ENCODE measurements at regions not wholly inside any gene's neighbourhood (a gene's known extent, or its start where the extent isn't known, plus 50 kb on each side); places are given as distances from the start of the nearest gene placed in this dataset.
"Not testable (repeated sequence)": the region's sequence is repeated elsewhere in the genome, so short reads cannot be mapped to it uniquely, and the experiment has no call there.

DNA sequence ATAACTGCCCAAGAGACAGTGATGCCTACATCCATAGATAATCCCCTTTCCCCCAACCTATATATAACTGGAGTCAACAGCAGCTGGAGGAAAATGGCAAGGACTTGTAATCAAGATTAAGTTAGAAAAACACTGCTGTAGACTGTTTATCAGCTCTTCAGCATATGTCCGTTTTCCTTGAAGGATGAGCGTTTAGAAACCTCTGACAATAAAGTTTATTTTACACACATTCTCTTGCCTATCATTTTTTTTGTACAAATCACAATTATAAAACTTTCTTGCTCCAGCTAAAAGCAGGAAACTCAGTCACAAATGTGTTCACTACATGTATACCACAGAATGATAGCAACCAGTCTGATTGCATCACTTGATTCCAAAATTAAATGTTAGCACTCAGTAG is 50.8 kb downstream of the PPIAL4G start:
- not testable (repeated sequence) for DNase-seq (ENCODE audit: insufficient read length, low spot score); FAIRE-seq

GRCh38 chr1:148429856-148430255 is 53.2 kb downstream of the PPIAL4G start:
- FAIRE-seq: not testable (repeated sequence)

DNA sequence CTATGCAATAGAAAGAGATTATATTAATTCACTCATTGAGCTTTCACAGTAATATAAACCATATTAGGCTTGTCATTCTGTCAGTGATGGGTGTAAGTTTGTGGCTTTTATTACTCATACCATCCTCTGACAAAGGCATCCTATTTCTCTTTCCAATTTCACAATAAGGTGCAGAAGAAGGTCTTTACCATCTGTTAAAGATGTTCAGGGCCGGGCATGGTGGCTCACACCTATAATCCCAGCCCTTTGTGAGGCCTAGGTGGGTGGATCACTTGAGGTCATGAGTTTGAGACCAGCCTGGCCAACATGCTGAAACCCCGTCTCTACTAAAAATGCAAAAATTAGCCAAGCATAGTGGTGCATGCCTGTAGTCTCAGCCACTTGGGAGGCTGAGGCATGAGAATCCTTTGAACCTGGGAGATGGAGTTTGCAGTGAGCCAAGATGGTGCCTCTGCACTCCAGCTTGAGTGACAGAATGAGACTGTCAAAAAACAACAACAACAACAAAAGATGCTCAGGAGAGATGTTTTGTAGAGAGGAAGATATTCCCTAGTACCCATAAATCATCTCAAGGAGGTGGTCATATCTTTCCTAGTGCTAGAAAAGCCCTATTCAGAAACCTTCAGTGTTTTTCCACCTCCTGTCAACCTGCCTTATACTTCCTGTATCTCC is 56.0 kb downstream of the PPIAL4G start:
- FAIRE-seq; DNase-seq (ENCODE audit: insufficient read length, low spot score): not testable (repeated sequence)

More at GRCh38 chr1:148429856-148430255, 53.2 kb downstream of the PPIAL4G start:
- not testable (repeated sequence) for DNase-seq (ENCODE audit: insufficient read length, low spot score)

DNA sequence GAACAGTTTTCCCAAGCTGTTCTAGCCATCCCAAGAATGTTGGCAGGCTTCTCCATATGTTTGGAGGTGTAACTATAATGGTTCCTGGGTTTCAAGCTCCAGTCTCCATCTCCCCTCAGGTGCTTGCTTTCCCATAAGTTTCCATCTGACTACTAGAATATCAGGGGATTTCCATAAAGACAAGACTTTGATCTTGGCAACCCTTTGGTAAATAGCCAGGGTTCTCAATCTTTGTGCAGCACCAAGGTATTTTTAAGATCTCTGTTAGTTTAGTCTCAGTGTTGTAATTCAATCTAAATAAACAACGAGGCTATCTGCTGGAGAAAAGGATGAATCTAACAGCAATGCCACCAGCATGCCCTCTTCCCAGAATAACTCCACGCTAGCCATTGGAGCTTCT is 56.7 kb downstream of the PPIAL4G start:
- FAIRE-seq; DNase-seq (ENCODE audit: insufficient read length, low spot score): not testable (repeated sequence)

- FAIRE-seq: peak; percentile 83
- peak; percentile 29 for DNase-seq (ENCODE audit: insufficient read length, low spot score)
Measured at GRCh38 chr1:148424143-148425003, 58.7 kb downstream of the PPIAL4G start.

DNA sequence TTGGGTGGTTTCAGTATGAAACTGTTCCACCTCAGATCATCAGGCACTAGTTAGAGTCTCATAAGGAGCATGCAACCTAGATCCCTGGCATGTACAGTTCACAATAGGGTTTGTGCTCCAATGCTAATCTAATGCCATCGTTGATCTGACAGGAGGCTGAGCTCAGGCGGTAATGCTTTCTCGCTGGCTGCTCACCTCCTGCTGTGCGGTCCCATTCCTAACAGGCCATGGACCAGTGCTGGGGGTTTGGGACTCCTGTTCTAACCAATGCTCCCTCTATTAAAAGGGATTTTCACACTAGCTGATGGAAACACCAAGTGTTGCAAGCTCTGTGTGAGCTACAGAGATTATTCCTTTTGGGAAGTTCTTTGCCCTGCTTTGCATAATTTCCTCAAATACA is 60.2 kb downstream of the PPIAL4G start:
- DNase-seq (ENCODE audit: insufficient read length, low spot score); FAIRE-seq: not testable (repeated sequence)

DNA sequence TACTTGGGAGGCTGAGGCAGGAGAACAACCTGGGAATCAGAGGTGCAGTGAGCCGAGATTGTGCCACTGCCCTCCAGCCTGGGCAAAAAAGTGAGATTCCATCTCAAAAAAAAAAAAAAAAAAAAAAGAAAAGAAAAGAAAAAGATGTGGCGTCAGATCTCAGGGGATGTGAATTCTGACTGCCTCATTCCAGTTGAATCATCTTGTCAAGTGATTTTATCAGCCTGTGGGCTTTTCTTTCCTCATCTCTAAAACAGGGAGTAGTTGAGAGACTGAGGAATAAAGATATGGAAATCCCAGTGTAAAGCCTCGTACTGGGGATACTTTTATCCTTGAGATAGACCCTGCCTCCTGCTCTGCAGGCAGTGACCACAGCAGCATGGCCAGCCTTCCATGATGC is 65.9 kb downstream of the PPIAL4G start:
- DNase-seq (ENCODE audit: insufficient read length, low spot score); FAIRE-seq: not testable (repeated sequence)

- not testable (repeated sequence) for DNase-seq (ENCODE audit: insufficient read length, low spot score); FAIRE-seq
Measured at GRCh38 chr1:148413385-148413784, 69.7 kb downstream of the PPIAL4G start.

DNA sequence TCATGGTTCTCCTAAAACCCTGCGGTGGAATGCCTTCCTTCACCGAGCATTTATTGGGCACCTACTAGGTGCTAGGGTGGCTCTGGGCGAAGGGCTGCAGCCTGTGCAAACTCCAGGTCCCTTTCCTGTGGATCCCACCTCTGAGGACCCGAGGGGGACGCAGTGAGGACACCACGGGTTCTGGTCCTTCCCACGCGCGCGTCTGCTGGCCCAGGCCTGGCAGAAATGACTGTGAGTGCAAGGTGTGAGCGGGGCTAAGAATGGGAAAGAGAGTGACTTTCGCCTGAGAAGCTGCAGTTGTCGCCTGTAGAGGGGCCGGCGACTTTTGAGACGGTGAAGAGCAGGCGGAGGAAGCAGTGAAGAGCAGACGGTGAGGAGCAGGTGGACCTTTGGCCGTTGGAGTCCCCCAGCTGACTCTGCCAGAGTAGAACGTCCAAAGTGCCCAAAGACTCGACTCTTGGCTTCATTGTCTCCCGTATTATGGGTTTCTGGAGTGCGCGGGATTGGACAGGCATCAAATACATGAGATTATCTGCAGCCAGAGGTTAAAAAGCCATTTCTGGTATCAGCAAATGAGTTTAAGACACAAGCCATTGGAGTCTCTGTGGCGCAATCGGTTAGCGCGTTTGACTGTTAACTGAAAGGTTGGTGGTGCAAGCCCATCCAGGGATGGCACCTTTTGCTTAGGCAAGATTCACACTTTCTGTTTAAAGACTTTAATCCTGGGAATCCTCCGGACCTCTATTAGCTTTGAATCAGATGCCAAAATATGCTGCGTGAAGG is 78.1 kb downstream of the PPIAL4G start:
- FAIRE-seq: not testable (repeated sequence)

DNA sequence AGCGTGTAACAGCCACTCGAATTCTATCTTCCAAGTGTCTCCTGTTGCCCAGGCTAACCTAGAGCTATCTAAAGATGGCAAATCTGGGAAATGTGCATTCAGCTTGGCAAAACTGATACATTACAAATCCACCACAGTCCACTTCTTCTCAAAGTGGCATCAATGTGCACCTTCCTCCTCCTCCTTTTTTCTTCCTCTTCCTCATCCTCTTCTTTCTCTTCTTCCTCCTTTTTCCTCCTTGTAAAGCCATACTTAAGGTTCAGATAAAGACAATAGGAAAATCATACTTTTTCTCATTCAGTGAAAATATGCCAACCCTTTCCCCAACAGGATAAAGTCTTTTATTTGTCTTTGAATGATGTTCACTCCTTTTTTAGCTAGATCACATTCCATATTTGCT is 79.2 kb downstream of the PPIAL4G start:
- not testable (repeated sequence) for FAIRE-seq; DNase-seq (ENCODE audit: insufficient read length, low spot score)

More for the DNA sequence above, 78.1 kb downstream of the PPIAL4G start:
- not testable (repeated sequence) for DNase-seq (ENCODE audit: insufficient read length, low spot score)

GRCh38 chr1:148403085-148403456 is 80.0 kb downstream of the PPIAL4G start:
- not testable (repeated sequence) for DNase-seq (ENCODE audit: insufficient read length, low spot score); FAIRE-seq

DNA sequence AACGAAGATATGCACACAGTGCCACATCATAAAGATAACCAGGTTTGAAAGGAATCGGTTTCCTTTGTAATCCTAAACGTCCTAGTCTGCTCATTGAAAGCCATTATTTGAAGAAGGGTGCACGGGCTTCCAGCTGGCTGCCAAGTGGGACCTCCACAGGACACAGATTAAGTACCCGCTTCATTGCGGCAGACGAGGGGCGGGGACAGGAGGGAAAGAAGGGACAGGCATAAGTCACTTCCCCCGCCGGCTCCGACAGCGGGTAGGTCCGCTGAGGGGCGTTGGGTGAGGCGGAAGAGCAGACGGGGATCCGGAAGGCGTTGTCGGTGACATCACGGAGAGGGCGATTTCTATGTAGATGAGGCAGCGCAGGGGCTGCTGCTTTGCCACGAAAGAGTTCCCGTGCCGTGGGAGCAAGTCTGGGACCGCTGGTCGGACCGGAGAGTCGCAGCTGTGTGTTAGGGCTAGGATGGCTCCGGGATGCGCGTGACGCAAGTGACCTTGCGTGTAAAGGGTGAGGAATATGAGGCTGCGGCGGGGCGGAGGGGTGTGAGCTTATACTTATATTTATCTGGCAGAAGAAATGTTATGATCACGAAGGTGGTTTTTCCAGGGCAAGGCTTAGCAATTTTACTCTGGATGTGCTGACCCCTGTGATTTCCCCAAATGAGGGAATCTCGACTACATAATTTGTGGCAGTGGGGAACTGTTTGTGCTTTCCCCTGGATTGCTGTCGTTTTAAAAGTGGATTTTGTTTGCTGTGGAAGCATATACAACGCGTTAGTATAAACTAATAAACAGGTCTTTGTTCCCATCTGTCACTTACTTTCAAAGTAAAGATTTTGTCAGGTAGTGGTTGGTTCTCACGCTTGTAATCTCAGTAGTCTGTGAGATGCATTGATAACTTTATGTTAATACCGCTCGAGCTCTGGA is 80.7 kb downstream of the PPIAL4G start:
- not testable (repeated sequence) for FAIRE-seq; DNase-seq (ENCODE audit: insufficient read length, low spot score)
- TF ChIP-seq POLR2A (IDR thresholded peaks at IDR 0.05; ENCODE audit: low read depth, low read length): peak; percentile 54

GRCh38 chr1:148397516-148397915 is 85.6 kb downstream of the PPIAL4G start:
- not testable (repeated sequence) for FAIRE-seq

DNA sequence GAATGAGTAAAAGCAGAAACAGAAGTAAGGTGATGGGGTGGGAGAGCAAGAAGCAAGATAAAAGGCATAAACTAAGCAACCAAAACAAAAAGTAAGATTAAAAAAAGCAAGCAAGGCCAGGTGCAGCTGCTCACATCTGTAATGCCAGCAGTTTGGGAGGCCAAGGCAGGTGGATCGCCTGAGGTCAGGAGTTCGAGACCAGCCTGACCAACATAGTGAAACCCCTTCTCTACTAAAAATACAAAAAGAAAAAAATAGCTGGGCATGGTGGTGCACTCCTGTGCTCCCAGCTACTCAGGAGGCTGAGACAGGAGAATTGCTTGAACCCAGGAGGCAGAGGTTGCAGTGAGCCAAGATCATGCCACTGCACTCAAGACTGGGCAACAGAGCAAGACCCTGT is 90.6 kb downstream of the PPIAL4G start:
- DNase-seq (ENCODE audit: insufficient read length, low spot score); FAIRE-seq: not testable (repeated sequence)

More at GRCh38 chr1:148397516-148397915, 85.6 kb downstream of the PPIAL4G start:
- not testable (repeated sequence) for DNase-seq (ENCODE audit: insufficient read length, low spot score)

DNA sequence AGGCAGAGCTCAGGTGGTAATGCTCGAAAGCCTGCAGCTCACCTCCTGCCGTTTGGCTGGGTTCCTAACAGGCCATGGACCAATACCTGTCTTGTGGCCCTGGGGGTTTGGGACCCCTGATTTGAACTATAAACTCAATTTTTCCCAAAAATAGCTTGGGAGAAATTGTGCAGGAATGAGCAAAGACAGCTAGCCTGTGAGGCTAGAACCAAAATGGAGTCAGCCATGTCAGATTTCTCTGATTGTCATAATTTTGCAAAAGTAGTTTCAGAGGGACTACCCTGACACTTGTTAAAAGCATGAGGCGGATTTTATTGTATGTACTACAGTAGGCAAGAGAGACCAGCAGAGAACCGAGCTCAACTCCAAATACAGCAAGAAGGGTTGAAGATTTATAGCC is 91.8 kb downstream of the PPIAL4G start:
- not testable (repeated sequence) for DNase-seq (ENCODE audit: insufficient read length, low spot score); FAIRE-seq

Measured in H54 (cell line).